Endodermal cell (in vitro differentiated cells): ENCODE measurements at regions not wholly inside any gene's neighbourhood (a gene's known extent, or its start where the extent isn't known, plus 50 kb on each side); places are given as distances from the start of the nearest gene placed in this dataset.

Experiments used
- DNase-seq: peaks from one replicate; pipeline ENCODE4 v3.0.0-alpha.2; 2017
- H3K27ac ChIP-seq: 2 replicates; pipeline ENCODE4 v1.5.1; 2013; ENCODE audit warnings: mild to moderate bottlenecking, low read depth, low read length, moderate library complexity
- H3K27me3 ChIP-seq: 2 replicates; pipeline ENCODE4 v1.6.1; 2013; ENCODE audit warnings: mild to moderate bottlenecking, low read length, moderate library complexity; ENCODE audit not compliant: insufficient read depth, control insufficient read depth, poor library complexity, severe bottlenecking
- H3K36me3 ChIP-seq: 2 replicates; pipeline ENCODE4 v1.7.0; 2013; ENCODE audit warnings: mild to moderate bottlenecking, low read length, moderate library complexity; ENCODE audit not compliant: control insufficient read depth, insufficient read depth
- H3K4me1 ChIP-seq: one replicate; pipeline ENCODE4 v1.7.0; 2013; ENCODE audit warnings: low read length; ENCODE audit not compliant: control insufficient read depth, insufficient read depth
- H3K4me3 ChIP-seq: 2 replicates; pipeline ENCODE4 v1.5.1; 2013; ENCODE audit warnings: mild to moderate bottlenecking, low read length, moderate library complexity
- H3K9ac ChIP-seq: 2 replicates; pipeline ENCODE4 v1.6.1; 2013; ENCODE audit warnings: mild to moderate bottlenecking, low read length, moderate library complexity; ENCODE audit not compliant: poor library complexity, severe bottlenecking; ENCODE audit errors: extremely low read depth
- H3K9me3 ChIP-seq: 2 replicates; pipeline ENCODE4 v1.6.1; 2013; ENCODE audit warnings: mild to moderate bottlenecking, low read length, moderate library complexity; ENCODE audit not compliant: control insufficient read depth
- H3K27ac Mint-ChIP-seq: 2 replicates; pipeline ENCODE4 v1.8.0; 2020; ENCODE audit warnings: mixed read lengths
- H3K27me3 Mint-ChIP-seq: 2 replicates; pipeline ENCODE4 v1.8.0; 2021; ENCODE audit warnings: mild to moderate bottlenecking, mixed read lengths; ENCODE audit not compliant: insufficient read depth
- H3K36me3 Mint-ChIP-seq: 2 replicates; pipeline ENCODE4 v1.8.0; 2020; ENCODE audit warnings: low read depth, mixed read lengths
- H3K4me1 Mint-ChIP-seq: 2 replicates; pipeline ENCODE4 v1.8.0; 2020; ENCODE audit warnings: mixed read lengths
- H3K4me3 Mint-ChIP-seq: 2 replicates; pipeline ENCODE4 v1.8.0; 2020; ENCODE audit warnings: mild to moderate bottlenecking, moderate library complexity, mixed read lengths
- H3K9me3 Mint-ChIP-seq: 2 replicates; pipeline ENCODE4 v1.8.0; 2020; ENCODE audit warnings: mild to moderate bottlenecking, mixed read lengths
- WGBS, 2 experiments: methylation state at CpG; one replicate each; pipeline versions ENCODE4 v1.1.5 to v1.1.7; 2013; ENCODE audit warnings: missing lambda C conversion rate in 2 of 2, mixed read lengths in 1 of 2; ENCODE audit not compliant: insufficient coverage in 1 of 2, insufficient read length in 1 of 2; 5-methylcytosine and 5-hydroxymethylcytosine counted together
- TF ChIP-seq, protein P1 (sequence below): fragments of 200-600 bp; sonication (generic); conservative IDR thresholded peaks from 2 replicates; pipeline ENCODE4 v1.5.0; 2021; ENCODE audit warnings: antibody characterized with exemption, mild to moderate bottlenecking

GRCh38 chr2:150188177-150188576 is 299.3 kb downstream of the RND3 start:
- DNase-seq = no peak
- no peaks in the 10 kb centered on the region for H3K9me3 Mint-ChIP-seq
- no peaks in the 10 kb centered on the region for H3K4me1 Mint-ChIP-seq
- Histone ChIP-seq H3K4me1 (no peaks in the 10 kb centered on the region), H3K9me3 (no peaks in the 10 kb centered on the region), H3K27ac (no peak overlapping the region), H3K4me3 (no peak overlapping the region), H3K9ac (no peak overlapping the region), H3K27me3 (no peaks in the 10 kb centered on the region), H3K36me3 (no peaks in the 10 kb centered on the region)
- H3K36me3 Mint-ChIP-seq = no peaks in the 10 kb centered on the region
- no peaks in the 10 kb centered on the region for H3K27me3 Mint-ChIP-seq
- no peak overlapping the region for H3K27ac Mint-ChIP-seq
- no peak overlapping the region for H3K4me3 Mint-ChIP-seq
- 67 to 76% methylated on average over 2 to 4 of the region's 4 CpGs for WGBS, 2 experiments
- TF ChIP-seq, protein P1, sequence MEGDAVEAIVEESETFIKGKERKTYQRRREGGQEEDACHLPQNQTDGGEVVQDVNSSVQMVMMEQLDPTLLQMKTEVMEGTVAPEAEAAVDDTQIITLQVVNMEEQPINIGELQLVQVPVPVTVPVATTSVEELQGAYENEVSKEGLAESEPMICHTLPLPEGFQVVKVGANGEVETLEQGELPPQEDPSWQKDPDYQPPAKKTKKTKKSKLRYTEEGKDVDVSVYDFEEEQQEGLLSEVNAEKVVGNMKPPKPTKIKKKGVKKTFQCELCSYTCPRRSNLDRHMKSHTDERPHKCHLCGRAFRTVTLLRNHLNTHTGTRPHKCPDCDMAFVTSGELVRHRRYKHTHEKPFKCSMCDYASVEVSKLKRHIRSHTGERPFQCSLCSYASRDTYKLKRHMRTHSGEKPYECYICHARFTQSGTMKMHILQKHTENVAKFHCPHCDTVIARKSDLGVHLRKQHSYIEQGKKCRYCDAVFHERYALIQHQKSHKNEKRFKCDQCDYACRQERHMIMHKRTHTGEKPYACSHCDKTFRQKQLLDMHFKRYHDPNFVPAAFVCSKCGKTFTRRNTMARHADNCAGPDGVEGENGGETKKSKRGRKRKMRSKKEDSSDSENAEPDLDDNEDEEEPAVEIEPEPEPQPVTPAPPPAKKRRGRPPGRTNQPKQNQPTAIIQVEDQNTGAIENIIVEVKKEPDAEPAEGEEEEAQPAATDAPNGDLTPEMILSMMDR = no peak

- TF ChIP-seq, protein P1 = no peak
- H3K36me3 ChIP-seq = no peaks in the 10 kb centered on the region
- H3K9ac ChIP-seq = no peak overlapping the region
- no peaks in the 10 kb centered on the region for H3K27me3 ChIP-seq
- WGBS, 2 experiments = 94 to 95% methylated on average over 2 to 5 of the region's 5 CpGs
- Mint-ChIP-seq H3K9me3 (peaks cover 5% of the 10 kb centered on the region), H3K27me3 (no peaks in the 10 kb centered on the region), H3K36me3 (no peaks in the 10 kb centered on the region), H3K4me3 (no peak overlapping the region), H3K4me1 (peaks cover 7% of the 10 kb centered on the region), H3K27ac (no peak overlapping the region)
- H3K27ac ChIP-seq = no peak overlapping the region
- no peak overlapping the region for H3K4me3 ChIP-seq
- H3K4me1 ChIP-seq = no peaks in the 10 kb centered on the region
- DNase-seq = no peak
- H3K9me3 ChIP-seq = no peaks in the 10 kb centered on the region
Observed at GRCh38 chr2:150182566-150183235, 304.8 kb downstream of the RND3 start.

DNA sequence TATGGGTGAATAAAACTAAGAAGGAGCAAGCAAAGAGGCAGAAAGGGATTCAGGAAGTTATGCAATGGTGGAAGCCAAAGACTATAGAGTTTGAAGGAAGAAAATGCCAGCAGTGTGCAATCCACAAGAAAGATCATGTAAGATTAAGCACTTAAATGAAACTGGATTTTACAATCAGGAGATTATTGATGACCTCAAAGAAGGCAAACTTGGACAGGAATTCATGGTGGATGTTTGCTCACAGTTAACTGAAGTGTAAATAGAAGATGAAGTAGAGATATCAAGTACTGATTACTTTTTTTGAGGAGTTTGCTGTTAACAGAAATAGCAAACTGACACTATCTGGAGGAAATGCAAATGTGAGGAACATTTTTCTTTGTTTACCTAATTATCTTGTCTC is 308.9 kb downstream of the RND3 start:
- Mint-ChIP-seq H3K36me3 (no peaks in the 10 kb centered on the region), H3K4me3 (no peak overlapping the region), H3K9me3 (peaks cover 5% of the 10 kb centered on the region), H3K27me3 (no peaks in the 10 kb centered on the region), H3K4me1 (peaks cover 7% of the 10 kb centered on the region), H3K27ac (no peak overlapping the region)
- H3K36me3 ChIP-seq = no peaks in the 10 kb centered on the region
- DNase-seq = no peak
- H3K4me1 ChIP-seq = no peaks in the 10 kb centered on the region
- H3K4me3 ChIP-seq = no peak overlapping the region
- H3K27ac ChIP-seq = no peak overlapping the region
- H3K9me3 ChIP-seq = no peaks in the 10 kb centered on the region
- no peaks in the 10 kb centered on the region for H3K27me3 ChIP-seq
- no peak overlapping the region for H3K9ac ChIP-seq
- TF ChIP-seq, protein P1 = no peak
